DMS 273 treated with DMSO at 0.1 percent for 48 hours (cell line): ENCODE measurements at regions not wholly inside any gene's neighbourhood (a gene's known extent, or its start where the extent isn't known, plus 50 kb on each side); places are given as distances from the start of the nearest gene placed in this dataset.
"Not testable (repeated sequence)": the region's sequence is repeated elsewhere in the genome, so short reads cannot be mapped to it uniquely, and the experiment has no call there.

ENCODE experiments used
- DNase-seq: peaks from one replicate; lab custom pipeline; 2025; lab: John Stamatoyannopoulos, UW

DNA sequence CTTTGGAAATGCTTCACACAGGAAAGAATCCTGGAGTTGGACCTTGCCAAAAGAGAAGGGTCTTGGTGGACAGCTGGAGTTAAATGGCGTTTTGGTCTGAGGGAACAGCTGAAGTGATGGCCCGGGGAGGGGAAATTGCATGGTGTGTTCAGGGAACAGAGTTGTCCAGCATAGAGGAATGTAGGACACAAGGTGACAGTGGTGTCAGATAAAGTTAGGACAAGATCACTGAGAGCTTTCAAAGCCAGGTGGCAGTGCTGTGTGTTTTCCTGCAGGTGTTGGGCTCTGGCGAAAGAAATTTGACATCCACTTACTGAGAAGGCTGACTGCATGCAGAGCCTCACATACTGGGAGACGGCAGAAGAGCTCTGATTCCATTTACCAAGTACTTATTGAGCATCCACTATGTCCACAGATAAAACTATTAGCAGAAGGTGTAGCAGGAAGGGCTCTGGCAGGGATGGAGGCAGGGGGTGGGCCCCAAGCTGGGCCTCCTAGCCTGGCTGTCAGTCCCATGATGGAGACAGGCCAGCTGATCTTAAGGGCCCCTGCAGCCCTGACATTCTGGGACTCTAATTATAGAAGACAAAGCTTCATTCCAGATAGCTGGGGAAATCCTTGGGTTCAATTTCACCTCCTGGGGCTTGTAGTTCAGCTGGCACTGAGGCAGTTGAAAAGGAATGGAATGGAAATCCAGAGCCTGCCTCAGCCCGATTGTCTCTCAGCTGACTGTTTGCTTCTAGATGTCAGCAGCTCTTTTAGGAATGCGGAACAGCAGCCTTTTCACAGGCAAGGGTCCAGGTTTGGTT, 150.2 kb upstream of the MAMLD1 start:
- no peak for DNase-seq

DNA sequence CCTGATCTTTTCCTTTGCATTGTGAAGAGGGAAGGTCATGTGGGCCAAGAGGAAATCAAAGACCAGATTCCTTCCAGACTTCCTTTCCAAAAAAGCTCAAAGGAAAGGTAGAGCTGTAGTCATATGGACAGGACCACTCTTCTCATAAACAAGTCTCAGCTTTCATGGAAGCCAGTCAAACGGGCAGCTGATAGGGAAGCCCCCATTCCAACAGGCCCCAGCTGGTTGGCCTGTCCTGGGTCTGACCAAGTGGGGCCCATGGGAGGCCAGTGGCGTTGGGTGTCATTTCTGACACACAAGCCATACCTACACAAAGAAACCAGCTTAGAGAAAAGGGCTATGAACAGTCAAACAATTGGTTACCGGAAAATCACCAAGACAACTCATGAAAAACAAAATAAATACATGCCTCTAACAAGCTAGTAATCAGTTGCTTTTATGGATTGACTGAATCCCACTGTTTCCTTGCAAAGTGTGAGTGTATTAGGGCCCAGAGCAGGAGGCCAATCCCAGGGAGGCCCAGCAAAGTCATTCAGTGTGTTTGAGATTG, 149.6 kb upstream of the MAMLD1 start:
- no peak for DNase-seq

DNA sequence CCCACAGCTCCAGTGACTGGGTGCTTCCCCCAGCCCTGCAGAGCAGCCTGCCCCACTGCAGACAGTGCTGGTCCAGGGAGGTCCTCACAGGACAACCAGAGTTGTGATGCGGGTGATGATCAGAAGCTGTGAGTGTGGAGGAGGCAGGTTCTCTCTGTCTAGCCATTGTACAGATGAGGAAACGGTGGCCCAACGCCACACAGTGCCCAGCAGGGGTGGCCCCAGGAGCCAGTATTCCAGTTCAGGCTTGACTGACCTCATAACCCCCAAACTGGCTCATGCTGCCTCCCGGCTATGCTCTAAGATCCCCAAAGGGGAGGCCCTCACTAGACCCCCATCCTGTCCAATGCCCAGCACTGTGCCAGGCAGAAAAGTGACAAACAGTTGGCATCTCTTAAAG, 147.1 kb upstream of the MAMLD1 start:
- not testable (repeated sequence) for DNase-seq

DNA sequence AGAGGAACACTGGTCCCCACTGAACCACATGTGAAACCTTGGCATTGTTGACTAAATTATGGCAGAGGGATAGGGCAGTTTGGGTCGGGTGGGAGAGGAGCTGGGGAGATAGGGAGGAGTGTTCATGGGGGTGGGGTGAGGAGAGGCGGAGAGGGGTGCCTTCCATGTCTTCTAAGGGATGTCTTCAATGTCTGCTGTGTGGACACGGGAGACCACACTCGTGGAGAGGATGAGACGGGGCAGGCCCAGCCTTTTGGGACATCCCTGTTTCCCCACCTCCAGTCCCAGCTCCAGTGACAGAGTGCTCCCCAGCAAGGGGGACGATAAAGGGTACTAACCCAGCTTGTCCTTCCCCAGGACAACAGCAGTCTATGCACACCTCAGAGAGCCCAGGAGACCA, 146.4 kb upstream of the MAMLD1 start:
- no peak for DNase-seq

DNA sequence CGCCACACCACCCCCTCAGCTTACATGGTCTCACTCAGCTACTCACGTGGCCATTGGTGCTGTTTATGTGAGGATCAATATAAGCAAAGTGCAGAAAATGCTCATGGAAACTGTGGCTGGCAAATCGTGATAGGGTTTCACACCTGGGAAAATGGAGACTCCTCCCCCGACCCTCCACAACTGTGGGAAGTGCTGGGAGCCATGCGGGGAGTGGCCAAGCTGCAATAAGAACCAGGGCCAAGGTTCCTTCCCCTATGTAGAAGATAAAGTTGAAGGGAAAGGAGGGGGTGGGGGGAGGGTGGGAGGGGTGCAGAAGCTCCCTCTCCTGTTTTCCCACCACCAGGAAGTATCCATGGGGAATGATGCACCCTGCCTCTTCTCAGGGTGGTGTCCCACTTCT, 145.5 kb upstream of the MAMLD1 start:
- no peak for DNase-seq

DNA sequence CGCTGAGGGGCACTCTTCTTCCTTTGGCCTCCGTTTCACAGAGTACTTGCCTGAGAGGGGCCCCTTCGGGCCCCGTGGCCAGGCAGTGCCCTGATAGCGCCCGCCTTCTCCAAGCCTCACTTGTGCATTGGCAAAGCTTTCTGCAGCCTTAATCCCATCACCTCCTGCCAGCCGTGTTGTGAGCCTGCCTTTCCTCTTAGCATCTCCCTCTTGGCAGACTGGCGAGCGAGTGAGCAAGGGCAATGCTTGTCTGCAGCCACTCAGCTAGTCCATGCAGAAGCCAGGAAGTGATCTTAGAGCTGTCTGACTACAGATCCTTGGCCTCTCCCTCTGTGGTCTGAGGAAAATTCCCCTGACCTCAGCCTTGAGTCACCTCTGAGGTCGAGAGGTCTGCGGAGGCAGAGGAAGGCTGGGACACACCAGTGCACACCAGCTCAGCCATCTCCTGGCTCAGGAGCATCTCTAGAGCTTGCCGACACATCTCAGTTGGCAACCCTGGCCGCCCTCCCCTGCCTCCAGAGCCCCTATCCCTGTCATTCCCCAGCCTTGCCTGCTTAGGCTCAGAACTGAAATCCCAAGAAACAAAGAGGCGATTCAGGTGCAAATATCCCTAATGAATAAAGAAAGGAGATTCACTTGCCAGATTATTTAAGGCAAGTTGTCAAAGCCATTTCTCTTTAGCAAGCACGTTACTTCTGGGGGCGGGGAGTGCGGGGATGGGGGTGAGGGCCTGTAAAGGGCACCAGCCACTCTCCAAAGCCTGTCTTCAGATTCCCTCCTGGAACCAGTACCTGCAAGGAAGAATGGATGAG, 143.5 kb upstream of the MAMLD1 start:
- DNase-seq = no peak

DNA sequence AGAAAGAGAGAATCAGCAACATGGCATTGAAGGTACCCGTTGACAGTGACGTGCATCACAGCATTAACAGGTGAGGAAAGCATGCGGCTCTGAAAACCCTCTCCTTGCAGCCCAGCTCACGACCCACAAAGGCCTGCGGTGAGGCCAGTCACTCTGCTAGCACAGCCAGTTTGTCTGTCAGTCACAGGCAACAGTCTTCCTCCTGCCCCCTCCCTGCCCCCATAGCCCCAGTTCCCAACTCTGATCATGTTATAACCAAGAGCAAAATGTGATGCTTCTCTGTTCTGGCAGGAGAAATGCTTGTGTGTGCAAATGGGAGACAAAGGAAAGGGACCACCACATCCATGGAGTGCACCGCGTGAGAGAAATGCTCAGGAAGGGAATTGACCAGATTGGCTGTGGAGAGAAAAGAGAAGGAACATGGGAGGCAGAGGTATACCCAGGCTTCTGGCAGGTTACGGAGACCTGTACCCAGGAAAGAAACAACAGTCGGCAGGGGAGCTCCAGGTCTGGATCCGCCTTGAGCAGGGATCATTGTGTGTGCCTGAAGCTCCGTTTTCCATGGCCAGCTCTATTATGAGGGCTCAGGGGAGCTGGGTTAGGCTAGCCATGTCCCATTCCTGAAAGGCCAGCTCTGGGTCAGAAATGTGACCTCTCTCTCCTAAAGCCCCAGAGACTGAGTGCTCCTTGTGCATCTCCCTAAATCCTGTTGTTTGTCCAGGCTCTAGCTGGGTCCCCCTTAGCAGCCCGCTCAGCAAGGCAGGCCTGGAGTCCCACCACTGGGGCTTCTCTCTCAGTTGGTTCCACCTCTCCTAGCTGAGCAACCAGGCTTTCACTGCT, 139.7 kb upstream of the MAMLD1 start:
- DNase-seq = no peak

DNA sequence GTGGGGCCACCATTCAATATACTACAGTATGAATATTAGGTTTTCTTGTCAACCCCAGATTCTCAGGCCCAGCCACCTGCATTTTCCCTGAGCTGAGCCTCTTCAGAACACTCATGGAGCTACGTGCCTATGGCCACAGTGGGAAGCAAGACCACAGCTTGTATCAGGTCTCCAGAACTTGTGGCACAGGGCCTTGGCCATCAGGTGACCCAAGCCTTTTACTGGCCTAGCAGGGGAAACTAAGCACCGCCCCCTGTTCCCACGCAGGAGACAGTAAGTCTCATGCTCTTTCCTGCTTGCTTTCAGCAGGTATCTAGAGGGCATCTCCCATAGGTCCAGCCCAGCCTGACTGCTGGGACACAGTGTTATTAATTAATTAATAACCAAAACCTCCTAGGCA, 138.4 kb upstream of the MAMLD1 start:
- DNase-seq = no peak

DNA sequence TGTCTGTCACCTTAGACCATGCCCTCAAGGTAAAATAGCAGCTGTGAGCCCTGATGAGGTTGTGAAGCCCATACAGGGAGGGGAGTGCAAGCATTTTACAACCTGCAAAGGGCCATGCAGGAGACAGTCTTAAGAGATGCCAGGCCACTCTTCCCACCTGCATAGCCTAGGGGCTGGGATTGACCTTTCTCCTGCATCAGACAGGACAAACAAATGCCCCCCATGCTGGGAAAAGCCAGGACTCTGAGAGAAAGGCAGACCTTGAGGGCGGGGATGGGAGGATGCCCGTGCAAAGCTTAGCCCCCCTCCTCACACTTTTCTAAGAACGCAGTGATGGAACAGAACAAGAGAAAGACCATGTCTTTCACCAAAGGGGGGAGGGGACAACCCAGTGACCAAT, 137.9 kb upstream of the MAMLD1 start:
- no peak for DNase-seq

DNA sequence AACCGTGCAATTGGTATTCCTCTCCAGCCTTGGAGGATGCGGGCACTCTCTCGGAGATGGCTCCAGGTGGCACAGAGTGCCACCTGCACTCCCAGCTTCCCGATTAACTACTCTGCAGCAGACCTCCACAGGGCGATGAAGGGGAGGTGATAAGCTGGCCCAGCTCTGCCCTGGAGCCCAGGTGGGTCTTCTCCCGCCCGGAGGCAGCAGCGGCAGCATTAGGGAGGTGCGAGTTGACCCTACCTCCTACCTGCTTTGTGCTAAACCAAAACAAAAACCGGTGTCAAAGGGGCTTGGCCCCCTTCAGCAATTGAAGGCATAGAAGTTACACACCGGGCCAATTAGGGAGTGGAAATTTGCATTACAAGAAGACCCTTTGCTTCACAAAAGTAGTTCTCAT, 137.4 kb upstream of the MAMLD1 start:
- DNase-seq = no peak

DNA sequence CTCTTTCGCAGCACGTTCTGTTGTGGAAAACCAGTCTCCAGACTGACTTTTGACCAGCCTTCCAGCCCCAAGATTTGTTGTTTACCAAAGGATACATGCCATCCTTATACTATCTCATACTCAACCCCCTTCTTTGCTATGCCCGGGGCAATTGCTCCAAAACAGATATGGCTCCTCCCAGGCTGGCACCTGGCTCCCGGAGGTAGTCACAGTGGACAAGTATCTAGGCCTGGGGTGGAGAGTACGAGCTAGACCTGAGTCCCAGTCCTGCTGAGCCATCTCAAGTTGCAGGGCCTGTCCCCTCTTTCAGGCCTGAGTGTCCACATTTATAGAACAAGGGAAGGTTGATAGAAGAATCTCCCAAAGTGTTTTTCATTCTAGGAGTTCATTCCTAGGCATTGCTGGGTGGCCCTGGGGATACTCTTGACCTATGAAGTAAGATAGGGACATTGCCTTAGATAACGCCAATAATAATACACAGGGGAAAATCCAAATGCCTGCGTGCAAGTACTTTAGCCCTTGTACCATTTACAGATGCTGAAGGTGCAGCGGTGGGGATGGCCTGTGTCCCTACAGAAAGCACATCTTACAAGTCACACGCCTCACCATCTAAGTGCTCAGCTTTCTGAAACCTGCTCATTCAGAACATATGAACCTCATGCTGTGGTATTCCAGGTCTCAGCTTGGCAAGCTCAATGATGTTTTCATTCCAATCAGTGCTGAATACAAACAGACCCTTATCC, 136.7 kb upstream of the MAMLD1 start:
- no peak for DNase-seq

DNA sequence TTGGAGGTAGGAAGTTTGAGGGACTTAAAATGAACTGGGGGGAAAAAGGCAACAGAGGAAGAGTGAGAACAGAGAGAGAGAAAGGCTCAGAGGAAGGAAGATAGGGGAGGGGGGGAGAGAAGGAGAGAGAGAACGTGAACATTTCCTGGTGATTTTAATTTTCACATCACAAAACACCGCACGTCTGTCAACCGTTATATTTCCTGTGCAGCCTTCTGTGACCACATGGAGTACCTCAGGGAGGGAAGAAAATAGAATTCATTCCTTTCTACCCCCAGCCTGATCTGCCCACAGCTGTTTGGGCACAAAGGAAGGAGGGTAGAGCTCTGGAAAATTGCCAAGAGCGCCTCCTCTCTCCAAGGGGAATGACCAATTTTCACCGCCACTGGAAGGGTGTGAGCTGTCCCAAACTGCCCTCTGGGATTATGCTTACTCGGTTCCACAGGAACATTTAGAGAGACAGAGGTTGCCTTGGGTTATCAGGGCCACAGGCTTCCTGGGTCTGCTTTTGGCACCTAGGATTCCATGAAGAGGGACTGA, 135.7 kb upstream of the MAMLD1 start:
- no peak for DNase-seq

DNA sequence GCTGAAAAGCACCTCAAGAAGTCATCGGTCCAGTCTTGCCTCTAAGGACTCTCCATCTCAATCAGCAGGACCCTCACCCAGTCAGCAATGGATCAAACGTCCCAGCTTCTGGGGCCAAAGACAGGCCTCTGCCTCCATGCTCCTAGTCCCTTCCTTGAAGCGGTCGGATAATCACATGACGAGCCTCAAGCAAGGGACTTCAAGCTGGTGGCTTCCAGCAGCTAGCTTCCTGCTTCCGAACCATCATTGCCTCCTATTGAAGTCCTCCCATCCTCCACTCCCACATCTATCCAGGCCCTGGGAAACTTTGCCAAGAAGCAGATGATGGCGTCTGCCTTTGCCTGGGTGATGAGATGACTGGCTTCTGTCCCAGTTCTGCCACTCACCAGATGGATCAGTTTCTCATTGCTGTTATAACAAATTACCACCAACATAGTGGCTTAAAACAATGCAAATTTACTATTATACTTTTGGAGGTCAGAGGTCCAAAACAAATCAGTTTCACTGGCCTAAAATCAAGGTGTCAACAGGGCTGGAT, 135.2 kb upstream of the MAMLD1 start:
- no peak for DNase-seq

DNA sequence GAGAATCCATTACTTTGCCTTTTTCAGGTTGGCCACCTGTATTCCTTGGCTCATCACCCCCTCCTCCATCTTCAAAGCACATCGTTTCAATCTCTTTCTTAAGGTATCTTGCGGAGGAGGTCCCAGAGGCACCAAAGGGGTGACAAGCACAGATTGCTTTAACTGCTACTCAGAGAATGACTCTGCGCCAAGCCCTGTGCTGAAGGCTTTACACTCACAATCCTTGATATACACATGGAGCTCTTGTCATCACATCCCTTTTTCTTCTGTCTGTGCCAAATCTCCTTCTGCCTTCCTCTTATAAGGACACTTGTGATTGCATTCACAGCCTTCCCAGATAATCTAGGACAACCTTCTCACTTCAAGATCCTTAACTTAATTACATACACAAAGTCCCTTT, 134.7 kb upstream of the MAMLD1 start:
- DNase-seq = no peak

DNA sequence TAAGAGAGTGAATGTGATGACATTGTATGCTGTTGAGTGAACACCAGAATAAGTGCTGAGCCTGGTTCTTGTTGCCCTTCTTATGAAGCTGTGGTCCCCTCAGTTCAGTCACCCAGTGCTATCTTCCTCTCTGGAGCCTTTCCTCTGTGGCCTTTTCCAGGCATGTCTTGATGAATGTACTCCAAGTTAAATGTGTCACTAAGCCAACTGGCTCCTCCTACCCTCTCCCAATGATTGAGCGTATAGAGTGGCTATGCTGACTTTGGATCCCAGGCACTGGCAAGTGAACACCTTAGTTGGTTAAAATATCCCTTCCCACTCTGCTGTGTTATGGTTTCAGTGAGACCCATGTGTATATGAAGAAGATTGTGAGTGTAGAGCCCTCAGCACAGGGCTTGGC, 134.1 kb upstream of the MAMLD1 start:
- DNase-seq = no peak

DNA sequence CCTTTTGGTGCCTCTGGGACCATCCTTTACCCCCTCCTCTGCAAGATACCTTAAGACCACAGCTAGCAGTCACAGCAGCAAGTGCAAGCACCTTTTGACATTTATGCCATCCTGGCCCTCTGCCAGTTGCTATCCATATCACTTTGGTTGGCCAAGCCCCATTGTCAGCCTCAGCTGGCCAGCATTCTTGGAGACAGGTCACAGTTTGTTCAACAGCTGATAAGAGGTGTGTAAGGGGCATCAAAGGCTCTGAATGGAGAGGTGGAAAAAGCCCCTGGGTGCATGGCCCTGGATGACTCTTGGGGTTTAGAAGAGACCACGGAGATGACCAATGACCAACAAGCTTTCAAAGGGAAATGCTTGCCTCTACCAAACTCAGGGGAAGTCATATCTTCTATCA, 133.6 kb upstream of the MAMLD1 start:
- DNase-seq = no peak

DNA sequence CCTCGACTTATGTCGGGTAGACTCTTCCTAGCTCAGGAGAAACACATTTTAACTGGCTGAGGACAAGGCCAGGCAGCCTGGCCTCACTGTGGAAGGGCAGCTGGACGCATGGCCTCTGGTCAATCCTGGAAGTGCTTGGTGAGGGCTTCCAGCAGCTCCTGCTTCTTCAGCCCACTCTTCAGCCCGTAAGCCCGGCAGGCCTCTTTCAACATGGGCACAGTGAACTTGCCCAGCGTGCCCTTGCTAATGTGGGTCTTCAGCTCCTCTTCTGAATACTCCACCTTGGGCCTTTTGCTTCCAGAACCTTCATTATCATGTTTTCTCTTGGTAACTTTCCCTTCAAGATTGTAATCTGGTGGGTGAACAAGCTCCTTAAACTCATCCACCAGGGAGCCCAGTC, 132.2 kb upstream of the MAMLD1 start:
- DNase-seq = not testable (repeated sequence)

DNA sequence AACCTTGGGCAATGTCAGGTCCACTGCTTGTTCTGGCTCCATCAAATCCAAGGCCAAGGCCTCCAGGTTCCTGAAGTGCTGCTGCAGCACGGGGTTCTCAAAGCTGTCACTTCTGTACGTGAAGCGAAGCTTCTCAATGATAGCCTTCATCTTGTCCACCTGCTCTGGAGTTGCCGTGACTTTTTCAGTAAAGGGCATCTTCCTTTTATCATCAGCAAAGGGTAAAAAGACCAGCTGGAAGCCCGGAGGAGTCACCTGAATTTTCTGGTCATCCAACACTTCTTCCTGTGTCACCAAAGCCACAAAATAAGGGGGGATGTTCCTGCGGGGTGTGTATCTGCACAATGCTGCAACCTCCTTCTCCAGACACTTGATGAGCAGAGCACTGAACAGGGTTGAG, 131.7 kb upstream of the MAMLD1 start:
- not testable (repeated sequence) for DNase-seq

DNA sequence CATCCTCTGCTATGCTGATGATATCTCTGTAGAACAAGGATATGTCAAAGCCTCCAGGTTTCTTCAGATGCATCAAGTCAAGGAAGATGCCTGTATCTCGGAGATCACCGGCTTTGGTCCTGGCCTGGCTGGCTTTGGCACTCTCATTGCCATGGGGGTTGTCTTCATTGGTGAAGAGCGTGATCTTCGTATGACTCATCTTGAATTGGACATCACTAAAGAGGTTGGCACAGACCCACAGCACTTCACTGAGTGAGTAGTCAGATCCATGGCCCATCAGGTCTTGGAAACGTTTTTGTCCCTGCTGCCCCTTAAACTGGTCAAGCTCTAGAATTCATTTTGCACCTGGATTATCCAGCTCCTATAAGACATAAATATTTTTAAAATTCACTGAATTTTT, 130.9 kb upstream of the MAMLD1 start:
- not testable (repeated sequence) for DNase-seq

DNA sequence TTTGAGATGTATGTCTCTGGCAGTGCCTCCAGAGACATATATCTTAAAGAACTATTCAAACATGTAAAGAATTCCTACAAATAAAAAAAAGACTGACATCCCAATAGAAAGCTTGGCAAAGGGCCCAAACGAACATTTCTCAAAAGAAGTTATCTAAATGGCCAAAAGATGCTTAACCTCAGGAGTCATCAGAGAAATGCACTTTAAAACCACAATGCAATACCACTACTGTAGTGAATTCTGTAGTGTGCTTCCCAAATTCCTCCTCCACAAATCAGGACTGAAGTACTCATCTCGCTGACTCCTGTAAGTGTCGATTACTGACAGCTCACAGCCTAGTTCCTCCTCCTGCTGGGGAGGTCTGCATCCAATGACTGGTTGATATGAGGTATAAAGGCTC, 129.0 kb upstream of the MAMLD1 start:
- DNase-seq = no peak

DNA sequence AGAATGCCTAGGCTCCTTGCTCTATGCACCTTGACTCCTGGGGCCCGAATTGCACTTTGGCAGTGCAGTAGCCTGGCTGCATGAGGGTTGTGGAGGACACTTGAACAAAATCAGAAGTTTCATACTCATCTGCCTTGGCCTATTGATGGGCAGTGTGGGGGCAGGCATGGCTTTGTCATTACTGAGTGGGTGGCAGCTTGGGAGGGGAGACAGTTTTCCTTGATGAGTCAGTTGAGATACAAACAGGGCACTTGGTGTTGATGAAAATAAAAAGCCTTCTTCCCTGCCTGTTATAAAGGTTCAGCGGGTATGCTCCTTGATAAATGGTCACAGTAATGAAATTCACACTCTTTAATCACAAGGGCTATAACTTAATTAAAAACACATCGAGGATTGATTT, 126.8 kb upstream of the MAMLD1 start:
- DNase-seq = no peak
